GM04503 (cell line): ENCODE measurements at regions not wholly inside any gene's neighbourhood (a gene's known extent, or its start where the extent isn't known, plus 50 kb on each side); places are given as distances from the start of the nearest gene placed in this dataset.
A peak's percentile ranks its signal among the peaks of the same experiment; 100 is the strongest.

Experiments
- DNase-seq: peaks from one replicate; pipeline ENCODE4 v3.0.0-alpha.2; 2012; ENCODE audit warnings: low read depth

- DNase-seq = no peak
Observed at GRCh38 chr21:38930853-38931252, 125.1 kb downstream of the ETS2 start.

GRCh38 chr21:38930066-38930465 is 124.3 kb downstream of the ETS2 start:
- DNase-seq = no peak

- no peak for DNase-seq
Observed at GRCh38 chr21:38929652-38930051, 123.9 kb downstream of the ETS2 start.

GRCh38 chr21:38929142-38929541 is 123.4 kb downstream of the ETS2 start:
- no peak for DNase-seq

GRCh38 chr21:38927776-38928175 is 122.0 kb downstream of the ETS2 start:
- no peak for DNase-seq

GRCh38 chr21:38925923-38926322 is 120.2 kb downstream of the ETS2 start:
- DNase-seq = peak; percentile 66

- DNase-seq = no peak
Observed at GRCh38 chr21:38925478-38925877, 119.7 kb downstream of the ETS2 start.

GRCh38 chr21:38924954-38925353 is 119.2 kb downstream of the ETS2 start:
- no peak for DNase-seq

GRCh38 chr21:38923429-38923828 is 117.7 kb downstream of the ETS2 start:
- DNase-seq = no peak

GRCh38 chr21:38922474-38923235 is 116.9 kb downstream of the ETS2 start:
- no peak for DNase-seq

GRCh38 chr21:38921511-38922251 is 116.0 kb downstream of the ETS2 start:
- no peak for DNase-seq

GRCh38 chr21:38920631-38921398 is 115.1 kb downstream of the ETS2 start:
- peak; percentile 52 for DNase-seq

GRCh38 chr21:38918607-38919346 is 113.0 kb downstream of the ETS2 start:
- DNase-seq = no peak

- no peak for DNase-seq
Observed at GRCh38 chr21:38917043-38917774, 111.5 kb downstream of the ETS2 start.

- DNase-seq = no peak
Observed at GRCh38 chr21:38916214-38916964, 110.7 kb downstream of the ETS2 start.

GRCh38 chr21:38915546-38915945 is 109.8 kb downstream of the ETS2 start:
- DNase-seq = no peak

GRCh38 chr21:38914528-38915293 is 109.0 kb downstream of the ETS2 start:
- DNase-seq = no peak

GRCh38 chr21:38913893-38914527 is 108.3 kb downstream of the ETS2 start:
- DNase-seq = no peak
